HG03039 (cell line): ENCODE measurements at regions not wholly inside any gene's neighbourhood (a gene's known extent, or its start where the extent isn't known, plus 50 kb on each side); places are given as distances from the start of the nearest gene placed in this dataset.

Experiments
- ATAC-seq: cut with Tn5 transposase; IDR thresholded peaks from one replicate; pipeline ENCODE4 v1.9.1; 2021; ENCODE audit warnings: mild to moderate bottlenecking, moderate library complexity; ENCODE audit not compliant: unreplicated experiment

- no peak for ATAC-seq
Observed at GRCh38 chr15:35596285-35596684, 50.3 kb upstream of the DPH6 start.

GRCh38 chr15:35602836-35603235 lies 56.9 kb upstream of the DPH6 start:
- ATAC-seq, result no peak

- ATAC-seq, result peak; percentile 72
Observed at GRCh38 chr15:35603301-35603700, 57.3 kb upstream of the DPH6 start.

- ATAC-seq, result no peak
Observed at GRCh38 chr15:35603856-35604255, 57.9 kb upstream of the DPH6 start.

- no peak for ATAC-seq
Observed at GRCh38 chr15:35605764-35606449, 59.9 kb upstream of the DPH6 start.

GRCh38 chr15:35606450-35606779 lies 60.5 kb upstream of the DPH6 start:
- no peak for ATAC-seq

- no peak for ATAC-seq
Observed at GRCh38 chr15:35616498-35617271, 70.7 kb upstream of the DPH6 start.

GRCh38 chr15:35618260-35619188 lies 72.6 kb upstream of the DPH6 start:
- no peak for ATAC-seq

- no peak for ATAC-seq
Observed at GRCh38 chr15:35622641-35623340, 76.8 kb upstream of the DPH6 start.

- ATAC-seq, result no peak
Observed at GRCh38 chr15:35624881-35625280, 78.9 kb upstream of the DPH6 start.

- no peak for ATAC-seq
Observed at GRCh38 chr15:35626571-35627318, 80.8 kb upstream of the DPH6 start.

- ATAC-seq, result no peak
Observed at GRCh38 chr15:35627696-35628095, 81.7 kb upstream of the DPH6 start.

- no peak for ATAC-seq
Observed at GRCh38 chr15:35629766-35630165, 83.8 kb upstream of the DPH6 start.

- no peak for ATAC-seq
Observed at GRCh38 chr15:35630532-35630931, 84.6 kb upstream of the DPH6 start.

GRCh38 chr15:35630985-35631384 lies 85.0 kb upstream of the DPH6 start:
- ATAC-seq, result no peak

GRCh38 chr15:35633677-35634076 lies 87.7 kb upstream of the DPH6 start:
- ATAC-seq, result no peak

- no peak for ATAC-seq
Observed at GRCh38 chr15:35646790-35647189, 100.8 kb upstream of the DPH6 start.

GRCh38 chr15:35647303-35647702 lies 101.3 kb upstream of the DPH6 start:
- no peak for ATAC-seq

- ATAC-seq, result no peak
Observed at GRCh38 chr15:35648941-35649340, 103.0 kb upstream of the DPH6 start.

- no peak for ATAC-seq
Observed at GRCh38 chr15:35649575-35649974, 103.6 kb upstream of the DPH6 start.
